Thoracic aorta (tissue), 2 donors: ENCODE measurements at regions not wholly inside any gene's neighbourhood (a gene's known extent, or its start where the extent isn't known, plus 50 kb on each side); places are given as distances from the start of the nearest gene placed in this dataset.

Experiments
- ATAC-seq: fragments of 150-250 bp; one replicate; pipeline ENCODE4 v1.8.0; 2017; ENCODE audit warnings: low read depth; ENCODE audit not compliant: insufficient number of reproducible peaks, low FRiP score
- DNase-seq: peaks from one replicate; pipeline ENCODE4 v3.0.0-alpha.2; 2020; ENCODE audit warnings: low spot score
- H3K27ac ChIP-seq, 2 donors: fragments of 200-600 bp; sonication (generic); 1 replicate in 1 of 2; 2 replicates in 1 of 2; pipeline ENCODE4 v1.5.1; 2016; ENCODE audit warnings: mild to moderate bottlenecking in 2 of 2, moderate library complexity in 2 of 2
- H3K27me3 ChIP-seq: fragments of 200-600 bp; sonication (generic); replicated peaks from 2 replicates; pipeline ENCODE4 v1.6.0; 2016; ENCODE audit warnings: mild to moderate bottlenecking; ENCODE audit not compliant: insufficient read depth
- H3K36me3 ChIP-seq: fragments of 200-600 bp; sonication (generic); one replicate; pipeline ENCODE4 v1.5.1; 2016
- H3K4me1 ChIP-seq, 2 donors: fragments of 200-600 bp; sonication (generic); 1 replicate in 1 of 2; 2 replicates in 1 of 2; pipeline versions ENCODE4 v1.5.1 to v1.6.0; 2016; ENCODE audit warnings: low read depth in 2 of 2, mild to moderate bottlenecking in 1 of 2; ENCODE audit not compliant: control insufficient read depth in 1 of 2
- H3K4me3 ChIP-seq: fragments of 200-600 bp; sonication (generic); 2 replicates; pipeline ENCODE4 v1.5.1; 2016; ENCODE audit warnings: mild to moderate bottlenecking
- H3K9me3 ChIP-seq: fragments of 200-600 bp; sonication (generic); 2 replicates; pipeline ENCODE4 v1.5.1; 2016
- CTCF ChIP-seq: fragments of 200-600 bp; sonication (generic); IDR thresholded peaks from one replicate; pipeline ENCODE4 v1.5.1; 2019; ENCODE audit warnings: antibody characterized with exemption

- Histone ChIP-seq H3K27ac (no peak overlapping the region), H3K4me1 (no peaks in the 10 kb centered on the region), H3K9me3 (no peaks in the 10 kb centered on the region), H3K36me3 (no peaks in the 10 kb centered on the region), H3K4me3 (no peak overlapping the region), H3K27me3 (no peaks in the 10 kb centered on the region)
- no peak for TF ChIP-seq CTCF
- no peak for ATAC-seq
- no peak for DNase-seq
These were observed 375.3 kb downstream of the LNPK start for GRCh38 chr2:175626796-175627195.

- no peak overlapping the region for H3K4me3 ChIP-seq
- ATAC-seq (no peak), DNase-seq (no peak)
- no peaks in the 10 kb centered on the region for H3K4me1 ChIP-seq
- no peaks in the 10 kb centered on the region for H3K27me3 ChIP-seq
- TF ChIP-seq CTCF = no peak
- no peaks in the 10 kb centered on the region for H3K9me3 ChIP-seq
- no peaks in the 10 kb centered on the region for H3K36me3 ChIP-seq
- no peak overlapping the region for H3K27ac ChIP-seq
These were observed 377.3 kb downstream of the LNPK start for GRCh38 chr2:175624785-175625184.

- H3K36me3 ChIP-seq = no peaks in the 10 kb centered on the region
- H3K4me1 ChIP-seq = no peaks in the 10 kb centered on the region
- H3K27me3 ChIP-seq = no peaks in the 10 kb centered on the region
- no peak overlapping the region for H3K4me3 ChIP-seq
- no peak for DNase-seq
- no peak for ATAC-seq
- TF ChIP-seq CTCF = no peak
- H3K27ac ChIP-seq = no peak overlapping the region
- H3K9me3 ChIP-seq = no peaks in the 10 kb centered on the region
These were observed 377.8 kb downstream of the LNPK start for GRCh38 chr2:175624211-175624761.

- Histone ChIP-seq H3K27ac (no peak overlapping the region), H3K4me1 (no peaks in the 10 kb centered on the region), H3K36me3 (no peaks in the 10 kb centered on the region), H3K9me3 (no peaks in the 10 kb centered on the region), H3K4me3 (no peak overlapping the region), H3K27me3 (no peaks in the 10 kb centered on the region)
- no peak for DNase-seq
- ATAC-seq = no peak
- no peak for TF ChIP-seq CTCF
These were observed 380.2 kb downstream of the LNPK start for GRCh38 chr2:175621821-175622220.

GRCh38 chr2:175620106-175620505, 382.0 kb downstream of the LNPK start:
- Histone ChIP-seq H3K4me3 (no peak overlapping the region), H3K9me3 (no peaks in the 10 kb centered on the region), H3K27me3 (no peaks in the 10 kb centered on the region), H3K36me3 (no peaks in the 10 kb centered on the region), H3K4me1 (no peaks in the 10 kb centered on the region), H3K27ac (no peak overlapping the region)
- no peak for ATAC-seq
- no peak for DNase-seq
- TF ChIP-seq CTCF = no peak
